HG02938 (cell line): ENCODE measurements at regions not wholly inside any gene's neighbourhood (a gene's known extent, or its start where the extent isn't known, plus 50 kb on each side); places are given as distances from the start of the nearest gene placed in this dataset.
"Not testable (repeated sequence)": the region's sequence is repeated elsewhere in the genome, so short reads cannot be mapped to it uniquely, and the experiment has no call there.

Experiments used
- ATAC-seq: cut with Tn5 transposase; IDR thresholded peaks from one replicate; pipeline ENCODE4 v1.9.1; 2021; ENCODE audit warnings: mild to moderate bottlenecking, moderate library complexity; ENCODE audit not compliant: unreplicated experiment

- no peak for ATAC-seq
Measured at GRCh38 chr5:17817990-17818389, 183.7 kb downstream of the TAF11L14 start.

GRCh38 chr5:17819783-17820182 lies 185.5 kb downstream of the TAF11L14 start:
- ATAC-seq = no peak

- no peak for ATAC-seq
Measured at GRCh38 chr5:17828681-17829080, 194.4 kb downstream of the TAF11L14 start.

DNA sequence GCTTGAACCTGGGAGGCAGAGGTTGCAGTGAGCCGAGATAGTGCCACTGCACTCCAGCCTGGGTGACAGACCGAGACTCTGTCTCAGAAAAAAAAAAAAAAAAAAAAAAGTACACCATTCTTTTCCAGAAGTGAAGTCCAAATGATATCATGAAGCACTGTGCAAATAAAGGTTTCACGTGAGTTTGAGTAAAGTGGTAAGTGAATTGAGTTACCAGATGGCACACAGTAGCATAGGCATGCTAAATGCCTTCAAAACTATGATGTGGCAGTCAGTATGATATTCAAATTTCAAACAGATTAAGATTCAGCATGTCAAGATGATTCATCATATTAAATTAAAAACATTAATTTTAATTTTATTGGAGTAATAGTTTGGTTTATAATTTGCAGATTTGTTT lies 195.2 kb downstream of the TAF11L14 start:
- ATAC-seq = no peak

DNA sequence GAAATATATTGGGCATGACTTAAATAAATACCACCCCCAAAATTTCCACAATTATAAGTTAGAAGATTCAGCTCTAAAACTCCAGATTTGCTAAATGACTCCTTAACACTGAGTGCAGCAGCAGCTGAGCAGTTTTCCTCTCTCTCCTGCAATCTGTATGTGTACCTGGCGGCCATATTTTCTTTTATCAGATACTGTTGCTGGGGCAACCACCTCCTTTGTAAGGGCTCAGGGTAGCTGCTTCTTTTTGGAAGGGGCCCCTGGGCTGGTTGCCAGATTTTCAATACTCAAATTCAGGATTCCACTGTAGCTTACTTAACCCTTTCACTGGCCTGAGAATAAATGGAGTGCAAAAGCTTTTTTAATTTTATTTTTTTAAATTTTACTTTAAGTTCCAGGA lies 197.0 kb downstream of the TAF11L14 start:
- ATAC-seq = no peak

DNA sequence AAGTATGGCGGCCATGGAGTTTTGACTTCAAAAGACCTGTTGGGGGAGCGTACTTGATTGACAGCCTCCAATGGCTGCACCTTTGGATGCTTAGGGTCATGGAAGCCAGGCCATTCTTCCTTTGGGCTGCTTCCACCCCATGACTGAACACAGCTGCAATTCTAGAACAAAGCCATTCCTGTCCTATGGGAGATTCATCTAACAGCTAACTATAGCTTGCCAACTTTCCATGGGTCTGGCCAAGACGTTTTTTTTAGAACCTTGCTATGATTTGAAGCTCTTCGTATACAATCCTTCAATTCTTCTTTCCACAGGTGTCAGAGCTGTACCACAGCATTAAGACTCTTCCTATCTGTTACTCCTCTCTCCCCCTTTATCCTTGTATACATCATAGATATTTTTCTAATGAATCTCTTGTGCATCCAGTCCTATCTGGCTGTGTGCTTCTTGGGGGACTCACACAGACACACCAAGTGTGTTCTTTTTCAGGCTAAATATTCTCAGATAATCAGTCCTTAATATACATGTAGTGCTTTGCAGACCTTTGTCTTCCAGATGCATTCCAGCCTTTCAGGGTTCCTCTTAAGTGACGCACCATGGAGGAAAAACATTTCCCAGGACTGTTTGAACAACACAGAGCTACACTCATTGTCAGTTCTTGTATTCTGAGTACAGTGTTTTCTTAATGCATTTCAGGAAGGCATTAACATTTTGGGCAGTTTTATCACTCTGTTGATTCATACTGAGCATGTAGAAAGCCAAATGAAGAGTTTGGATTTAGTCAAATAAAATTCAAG lies 198.9 kb downstream of the TAF11L14 start:
- ATAC-seq = no peak

- no peak for ATAC-seq
Measured at GRCh38 chr5:17837757-17838156, 203.5 kb downstream of the TAF11L14 start.

- no peak for ATAC-seq
Measured at GRCh38 chr5:17838469-17838868, 204.2 kb downstream of the TAF11L14 start.

GRCh38 chr5:17839848-17840247 lies 205.6 kb downstream of the TAF11L14 start:
- ATAC-seq = no peak

DNA sequence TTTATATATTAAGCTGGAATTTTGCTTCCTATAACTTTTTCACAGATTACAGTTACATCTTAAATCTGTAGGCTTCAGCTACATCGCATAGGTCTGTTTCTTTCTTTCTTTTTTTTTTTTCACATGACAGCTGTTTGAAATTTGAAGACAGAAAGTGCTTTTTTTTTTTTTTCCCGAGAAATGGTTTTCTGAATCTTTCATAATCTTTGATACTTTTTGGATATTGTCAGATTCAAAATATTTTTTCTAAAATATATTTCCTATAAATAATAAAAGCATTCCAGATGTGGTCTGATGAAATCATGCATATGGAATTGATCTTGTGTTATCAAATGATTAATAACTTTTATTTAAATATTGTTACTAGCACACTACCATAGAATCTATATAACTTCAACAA lies 212.2 kb downstream of the TAF11L14 start:
- ATAC-seq = no peak

GRCh38 chr5:17847286-17847685 lies 213.0 kb downstream of the TAF11L14 start:
- ATAC-seq = no peak

- no peak for ATAC-seq
Measured at GRCh38 chr5:17852111-17852510, 217.9 kb downstream of the TAF11L14 start.

DNA sequence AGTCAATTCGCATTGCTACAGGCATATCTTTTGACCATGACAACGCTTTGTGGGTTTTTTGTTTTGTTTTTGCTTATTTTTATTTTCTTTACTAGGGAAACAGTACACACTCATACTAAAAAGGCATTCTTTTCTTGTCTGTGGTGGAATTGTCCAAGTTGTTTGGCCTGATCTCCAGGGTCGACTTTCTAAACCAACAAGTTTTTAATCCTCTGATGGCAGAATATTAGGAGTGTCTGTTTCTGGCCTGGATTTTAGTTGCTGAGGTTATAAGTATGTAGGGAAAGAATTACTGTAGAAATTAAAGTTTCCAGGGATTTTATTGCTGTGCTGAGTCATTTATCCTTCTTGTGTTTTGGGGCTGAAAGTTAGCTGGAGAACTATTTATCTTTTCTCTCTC lies 218.5 kb downstream of the TAF11L14 start:
- ATAC-seq = no peak

GRCh38 chr5:17854901-17855300 lies 220.6 kb downstream of the TAF11L14 start:
- no peak for ATAC-seq

GRCh38 chr5:17860660-17861315 lies 226.5 kb downstream of the TAF11L14 start:
- no peak for ATAC-seq

DNA sequence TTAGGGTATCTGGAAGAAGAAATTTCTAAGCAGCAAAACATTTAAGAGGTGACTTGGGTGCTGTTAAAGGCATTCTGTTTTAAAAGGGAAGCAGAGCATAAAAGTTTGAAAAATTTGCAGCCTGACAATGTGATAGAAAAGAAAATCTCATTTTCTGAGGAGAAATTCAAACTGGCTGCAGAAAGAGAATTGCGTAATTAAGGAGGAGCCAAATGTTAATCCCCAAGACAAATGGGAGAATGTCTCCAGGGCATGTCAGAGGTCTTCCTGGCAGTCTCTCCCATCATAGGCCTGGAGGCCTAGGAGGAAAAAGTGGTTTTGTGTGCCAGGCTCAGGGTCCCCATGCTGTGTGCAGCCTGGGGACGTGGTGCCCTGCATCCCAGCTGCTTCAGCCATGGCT lies 230.6 kb downstream of the TAF11L14 start:
- not testable (repeated sequence) for ATAC-seq

DNA sequence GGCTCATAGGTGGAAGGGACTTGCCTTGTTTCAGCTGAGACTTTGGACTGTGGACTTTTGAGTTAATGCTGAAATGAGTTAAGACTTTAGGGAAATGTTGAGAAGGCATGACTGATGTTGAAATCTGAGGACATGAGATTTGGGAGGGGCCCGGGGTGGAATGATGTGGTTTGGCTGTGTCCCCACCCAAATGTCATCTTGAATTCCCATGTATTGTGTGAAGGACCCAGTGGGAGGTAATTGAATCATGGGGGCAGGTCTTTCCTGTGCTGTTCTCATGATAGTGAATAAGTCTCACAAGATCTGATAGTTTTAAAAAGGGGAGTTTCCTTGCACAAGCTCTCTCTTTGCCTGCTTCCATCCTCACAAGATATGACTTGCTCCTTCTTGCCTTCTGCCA lies 231.7 kb downstream of the TAF11L14 start:
- not testable (repeated sequence) for ATAC-seq

GRCh38 chr5:17872204-17872603 lies 237.9 kb downstream of the TAF11L14 start:
- no peak for ATAC-seq

DNA sequence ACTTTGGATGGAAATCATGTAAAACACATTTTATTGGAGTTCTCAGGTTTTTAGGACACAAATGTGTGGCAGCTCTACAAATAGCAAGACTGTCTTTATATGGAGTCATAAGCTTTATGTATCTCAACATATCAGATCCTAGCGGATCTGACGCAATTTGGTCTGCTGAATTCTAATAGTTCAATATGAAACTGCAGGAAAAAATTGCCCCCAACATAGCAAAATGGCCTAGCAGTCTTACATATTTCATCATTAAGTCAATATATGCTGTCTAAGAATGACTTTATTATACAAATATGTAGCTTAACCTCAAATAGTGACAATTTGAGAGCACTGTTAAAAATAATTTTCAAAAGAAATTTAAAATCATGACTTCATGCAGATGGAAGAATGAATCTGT lies 244.3 kb downstream of the TAF11L14 start:
- no peak for ATAC-seq

DNA sequence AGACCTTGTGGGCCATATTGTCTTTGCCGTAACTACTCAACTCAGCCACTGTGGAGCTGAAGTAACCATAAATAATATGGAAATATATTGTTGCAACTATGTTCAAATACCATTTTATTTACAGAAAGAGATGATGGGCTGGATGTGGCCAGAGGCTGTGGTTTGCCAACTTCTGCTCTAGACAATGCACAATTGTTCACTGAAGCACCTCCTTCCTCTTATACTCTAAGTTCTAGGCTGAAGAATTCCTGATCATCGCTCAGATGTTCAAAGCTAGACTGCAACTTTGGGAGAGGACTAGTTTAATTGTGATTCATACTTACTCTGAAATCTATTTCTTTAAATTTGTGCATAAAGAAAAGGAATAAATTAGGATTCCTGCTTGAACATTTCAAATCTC lies 245.0 kb downstream of the TAF11L14 start:
- no peak for ATAC-seq

DNA sequence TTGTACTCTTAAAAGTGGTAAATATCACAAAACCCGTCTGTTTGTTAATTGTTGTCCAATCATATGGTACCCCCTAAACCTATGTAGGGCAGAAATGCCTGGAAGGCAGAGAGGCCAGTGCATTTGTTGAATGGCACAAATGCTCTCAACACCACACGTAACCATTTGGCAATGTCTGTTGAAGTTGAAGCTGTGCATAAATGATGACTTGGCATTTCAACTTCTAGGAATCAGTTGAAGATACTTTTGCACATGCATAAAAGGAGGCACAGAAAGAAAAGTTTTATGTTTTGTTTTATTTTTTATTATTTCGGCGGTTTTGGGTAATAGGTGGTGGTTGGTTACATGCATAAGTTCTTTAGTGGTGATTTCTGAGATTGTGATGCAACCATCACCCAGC lies 246.6 kb downstream of the TAF11L14 start:
- ATAC-seq = no peak

DNA sequence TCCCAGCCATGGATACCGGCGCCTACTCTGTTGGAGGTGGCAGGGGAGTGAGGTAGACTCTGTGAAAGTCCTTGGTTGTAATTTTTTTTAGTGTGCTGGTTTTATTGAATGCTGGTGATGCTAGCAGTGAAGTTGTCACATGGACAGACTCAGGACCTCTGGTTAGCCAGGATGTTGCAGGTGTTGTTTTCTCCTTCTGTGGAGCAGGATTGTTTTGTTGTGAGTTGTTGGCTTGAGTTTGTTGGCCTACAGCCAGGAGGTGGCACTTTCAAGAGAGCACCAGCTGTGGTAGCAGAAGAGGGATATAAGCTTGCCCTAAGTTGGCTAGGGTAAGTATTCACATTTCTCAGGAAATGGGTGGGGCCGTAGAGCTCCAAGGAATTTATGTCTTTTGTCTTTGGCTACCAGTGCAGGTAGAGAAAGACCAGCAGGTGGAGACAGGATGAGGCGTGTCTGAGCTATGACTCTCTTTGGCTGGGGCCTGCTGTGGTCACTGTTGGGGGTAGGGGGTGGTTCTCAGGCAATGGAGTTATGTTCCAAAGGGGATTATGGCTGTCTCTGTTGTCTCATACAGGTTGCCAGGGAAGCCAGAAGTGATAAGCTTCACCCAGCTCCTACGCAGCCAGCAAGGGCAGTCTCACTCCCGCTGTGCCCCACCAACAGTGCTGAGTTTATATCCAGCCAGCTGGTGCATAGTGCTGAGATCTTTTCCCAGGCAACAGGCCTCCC lies 248.7 kb downstream of the TAF11L14 start:
- ATAC-seq = no peak
